A673 (cell line): ENCODE measurements at regions not wholly inside any gene's neighbourhood (a gene's known extent, or its start where the extent isn't known, plus 50 kb on each side); places are given as distances from the start of the nearest gene placed in this dataset.

Experiments
- BruUV-seq: library from RNA; stranded (reverse); fragments of 400-500 nt; replicated peaks from 2 replicates; lab custom pipeline; 2021; lab: Mats Ljungman, UMichigan
- CTCF ChIA-PET: fragments of 300-600 bp; sonication (Branson Sonifier 250); formaldehyde crosslinking; loops from one replicate; lab custom pipeline; 2022; ENCODE audit warnings: antibody characterized with exemption; lab: Charles Lee
- POLR2A ChIA-PET: fragments of 300-600 bp; sonication (Branson Sonifier 250); formaldehyde crosslinking; loops from one replicate; lab custom pipeline; 2022; ENCODE audit warnings: antibody characterized with exemption; ENCODE audit not compliant: low non-redundant PET; lab: Charles Lee
- DNase-seq: peaks from one replicate; pipeline ENCODE4 v3.0.0-alpha.2; 2015; ENCODE audit warnings: low spot score
- H3K27ac ChIP-seq: fragments of 200-600 bp; sonication (generic); 2 replicates; pipeline ENCODE4 v1.5.1; 2016; ENCODE audit warnings: mixed run types, low read depth, mild to moderate bottlenecking, mixed read lengths, antibody characterized with exemption, low read length; ENCODE audit not compliant: poor library complexity, severe bottlenecking
- H3K27me3 ChIP-seq: fragments of 200-600 bp; sonication (generic); replicated peaks from 2 replicates; pipeline ENCODE4 v1.6.1; 2017; ENCODE audit warnings: mixed run types, low read depth, mild to moderate bottlenecking, mixed read lengths, antibody characterized with exemption, low read length; ENCODE audit not compliant: insufficient read depth, poor library complexity
- H3K36me3 ChIP-seq: fragments of 200-600 bp; sonication (generic); 2 replicates; pipeline ENCODE4 v1.6.1; 2016; ENCODE audit warnings: mixed run types, mild to moderate bottlenecking, mixed read lengths, antibody characterized with exemption, low read length; ENCODE audit not compliant: insufficient read depth, poor library complexity, severe bottlenecking
- H3K4me1 ChIP-seq: fragments of 200-600 bp; sonication (generic); 2 replicates; pipeline ENCODE4 v1.6.1; 2017; ENCODE audit warnings: mixed run types, mild to moderate bottlenecking, mixed read lengths, antibody characterized with exemption, low read length; ENCODE audit not compliant: insufficient read depth, poor library complexity, severe bottlenecking
- H3K4me3 ChIP-seq: fragments of 200-600 bp; sonication (generic); 2 replicates; pipeline ENCODE4 v1.5.1; 2016; ENCODE audit warnings: low read depth, mixed run types, mild to moderate bottlenecking, mixed read lengths, low read length; ENCODE audit not compliant: poor library complexity, severe bottlenecking
- H3K9me3 ChIP-seq: fragments of 200-600 bp; sonication (generic); 2 replicates; pipeline ENCODE4 v1.6.1; 2016; ENCODE audit warnings: mixed run types, low read depth, mild to moderate bottlenecking, mixed read lengths, antibody characterized with exemption, low read length; ENCODE audit not compliant: poor library complexity, severe bottlenecking
- CTCF ChIP-seq: fragments of 300-800, 200-600 bp; sonication (generic); conservative IDR thresholded peaks from 2 replicates; pipeline ENCODE4 v1.5.1; 2017; ENCODE audit warnings: low read depth, mild to moderate bottlenecking, antibody characterized with exemption, low read length, moderate library complexity, mixed read lengths
- EZH2 ChIP-seq: fragments of 200-600 bp; sonication (generic); IDR thresholded peaks from 2 replicates; pipeline ENCODE4 v1.6.1; 2017; ENCODE audit warnings: borderline replicate concordance, low read depth, mild to moderate bottlenecking, mixed read lengths, antibody characterized with exemption, low read length; ENCODE audit not compliant: poor library complexity, severe bottlenecking
- intact Hi-C: fragments of 100-400 bp; cut with micrococcal nuclease; formaldehyde crosslinking; loops from one replicate; pipeline ENCODE4 v1.10.0; 2022; ENCODE audit not compliant: unreplicated experiment

GRCh38 chr4:103902730-103903129, 182.9 kb upstream of the TACR3 start:
- Histone ChIP-seq H3K4me3 (no peak overlapping the region), H3K4me1 (no peaks in the 10 kb centered on the region), H3K9me3 (no peaks in the 10 kb centered on the region), H3K27ac (no peak overlapping the region), H3K27me3 (peaks cover 1% of the 10 kb centered on the region), H3K36me3 (no peaks in the 10 kb centered on the region)
- no peak for DNase-seq
- CTCF ChIA-PET: no interaction called here
- BruUV-seq: no TSS peak
- no peak for TF ChIP-seq EZH2
- TF ChIP-seq CTCF: no peak
- intact Hi-C loops: no loop called here
- POLR2A ChIA-PET: no interaction called here

GRCh38 chr4:103895876-103896465, 176.2 kb upstream of the TACR3 start:
- H3K4me3 ChIP-seq: no peak overlapping the region
- POLR2A ChIA-PET: no interaction called here
- intact Hi-C loops: no loop called here
- TF ChIP-seq CTCF (no peak), EZH2 (no peak)
- CTCF ChIA-PET: no interaction called here
- no peaks in the 10 kb centered on the region for H3K27me3 ChIP-seq
- H3K9me3 ChIP-seq: no peaks in the 10 kb centered on the region
- DNase-seq: no peak
- no peak overlapping the region for H3K27ac ChIP-seq
- BruUV-seq: no TSS peak
- no peaks in the 10 kb centered on the region for H3K4me1 ChIP-seq
- no peaks in the 10 kb centered on the region for H3K36me3 ChIP-seq

GRCh38 chr4:103892586-103892985, 172.8 kb upstream of the TACR3 start:
- Histone ChIP-seq H3K36me3 (no peaks in the 10 kb centered on the region), H3K4me3 (no peak overlapping the region), H3K27me3 (no peaks in the 10 kb centered on the region), H3K27ac (no peak overlapping the region), H3K9me3 (no peaks in the 10 kb centered on the region), H3K4me1 (no peaks in the 10 kb centered on the region)
- no peak for TF ChIP-seq CTCF
- TF ChIP-seq EZH2: no peak
- intact Hi-C loops: no loop called here
- POLR2A ChIA-PET: no interaction called here
- no TSS peak for BruUV-seq
- no peak for DNase-seq
- CTCF ChIA-PET: no interaction called here
